Lung (tissue), 11 donors: ENCODE measurements at regions not wholly inside any gene's neighbourhood (a gene's known extent, or its start where the extent isn't known, plus 50 kb on each side); places are given as distances from the start of the nearest gene placed in this dataset.
"Not testable (repeated sequence)": the region's sequence is repeated elsewhere in the genome, so short reads cannot be mapped to it uniquely, and the experiment has no call there.

Experiments used
- ATAC-seq: fragments of 200-7000 bp; cut with Tn5 transposase; one replicate; pipeline ENCODE4 v1.9.1; 2020; ENCODE audit warnings: moderate number of reproducible peaks; ENCODE audit not compliant: insufficient read depth, low FRiP score
- DNase-seq, 3 donors: peaks; one replicate each; pipeline ENCODE4 v3.0.0-alpha.2; 2013 to 2017
- H3K27ac ChIP-seq, 2 donors: one replicate each; pipeline ENCODE4 v1.5.1; 2013; ENCODE audit warnings: mild to moderate bottlenecking in 2 of 2, moderate library complexity in 2 of 2, control low read depth in 1 of 2, inconsistent platforms in 1 of 2, low read depth in 1 of 2, low read length in 1 of 2
- H3K27me3 ChIP-seq, 3 donors: one replicate each; pipeline ENCODE4 v1.5.1; 2013; ENCODE audit warnings: low read length in 2 of 3; ENCODE audit not compliant: control insufficient read depth in 3 of 3, insufficient read depth in 3 of 3
- H3K36me3 ChIP-seq, 4 donors: one replicate each; pipeline ENCODE4 v1.5.1; 2013; ENCODE audit warnings: low read length in 4 of 4, mild to moderate bottlenecking in 1 of 4, moderate library complexity in 1 of 4; ENCODE audit not compliant: control insufficient read depth in 4 of 4, insufficient read depth in 4 of 4
- H3K4me1 ChIP-seq, 5 donors: one replicate each; pipeline ENCODE4 v1.5.1; 2013; ENCODE audit warnings: low read length in 5 of 5, mild to moderate bottlenecking in 2 of 5, moderate library complexity in 1 of 5; ENCODE audit not compliant: control insufficient read depth in 5 of 5, insufficient read depth in 5 of 5
- H3K4me3 ChIP-seq: one replicate; pipeline ENCODE4 v1.5.1; 2013; ENCODE audit warnings: mild to moderate bottlenecking, control low read depth, moderate library complexity
- H3K9ac ChIP-seq, 2 donors: one replicate each; pipeline ENCODE4 v1.5.1; 2013; ENCODE audit warnings: low read length in 2 of 2, control low read depth in 1 of 2; ENCODE audit not compliant: insufficient read depth in 1 of 2
- H3K9me3 ChIP-seq, 4 donors: one replicate each; pipeline ENCODE4 v1.5.1; 2013; ENCODE audit warnings: low read length in 3 of 4, mild to moderate bottlenecking in 1 of 4, moderate library complexity in 1 of 4; ENCODE audit not compliant: control insufficient read depth in 4 of 4, insufficient read depth in 3 of 4
- WGBS, 2 donors: extraction: QIAGEN DNeasy Blood & Tissue Kit; methylation state at CpG; one replicate each; pipeline ENCODE4 v1.1.7; 2013; 5-methylcytosine and 5-hydroxymethylcytosine counted together
- TF ChIP-seq, protein P1 (sequence below): IDR thresholded peaks from 2 replicates; pipeline ENCODE4 v1.5.1; 2012; ENCODE audit warnings: mild to moderate bottlenecking; ENCODE audit errors: control extremely low read depth, extremely low read depth
- donor health status: control.
- donor health status: control.
- donor health status: Bipolar disorder and iron deficiency.
- donor health status: healthy.
- donor health status: DM: yes; HTN: yes; CAD: no.

DNA sequence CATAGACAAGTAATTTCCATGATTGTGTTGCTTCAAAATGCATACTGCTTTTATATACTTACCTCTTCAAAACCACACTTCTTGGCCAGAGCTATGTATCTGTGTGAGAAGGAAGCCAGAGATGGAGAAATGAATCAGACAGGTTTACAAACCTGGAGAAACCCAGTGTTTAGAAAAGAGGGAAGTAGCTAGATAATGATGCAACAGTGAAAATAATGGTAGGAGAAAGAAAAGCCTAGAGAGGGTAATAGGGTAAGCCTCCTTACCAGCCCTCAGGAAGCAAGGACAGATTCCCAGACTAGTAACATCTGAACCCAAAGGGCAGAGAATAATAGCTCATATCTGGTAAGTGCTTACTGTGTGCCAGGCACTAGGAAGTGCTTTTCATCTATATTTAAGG, 250.3 kb upstream of the CDH11 start:
- Histone ChIP-seq H3K9ac (no peak overlapping the region), H3K27ac (no peak overlapping the region), H3K36me3 (no peaks in the 10 kb centered on the region), H3K4me3 (no peak overlapping the region), H3K9me3 (no peaks in the 10 kb centered on the region), H3K4me1 (peaks cover 0 to 9% (median 3%) of the 10 kb centered on the region in 5 donors), H3K27me3 (no peaks in the 10 kb centered on the region)
- DNase-seq (no peak), ATAC-seq (no peak)
- TF ChIP-seq, protein P1, sequence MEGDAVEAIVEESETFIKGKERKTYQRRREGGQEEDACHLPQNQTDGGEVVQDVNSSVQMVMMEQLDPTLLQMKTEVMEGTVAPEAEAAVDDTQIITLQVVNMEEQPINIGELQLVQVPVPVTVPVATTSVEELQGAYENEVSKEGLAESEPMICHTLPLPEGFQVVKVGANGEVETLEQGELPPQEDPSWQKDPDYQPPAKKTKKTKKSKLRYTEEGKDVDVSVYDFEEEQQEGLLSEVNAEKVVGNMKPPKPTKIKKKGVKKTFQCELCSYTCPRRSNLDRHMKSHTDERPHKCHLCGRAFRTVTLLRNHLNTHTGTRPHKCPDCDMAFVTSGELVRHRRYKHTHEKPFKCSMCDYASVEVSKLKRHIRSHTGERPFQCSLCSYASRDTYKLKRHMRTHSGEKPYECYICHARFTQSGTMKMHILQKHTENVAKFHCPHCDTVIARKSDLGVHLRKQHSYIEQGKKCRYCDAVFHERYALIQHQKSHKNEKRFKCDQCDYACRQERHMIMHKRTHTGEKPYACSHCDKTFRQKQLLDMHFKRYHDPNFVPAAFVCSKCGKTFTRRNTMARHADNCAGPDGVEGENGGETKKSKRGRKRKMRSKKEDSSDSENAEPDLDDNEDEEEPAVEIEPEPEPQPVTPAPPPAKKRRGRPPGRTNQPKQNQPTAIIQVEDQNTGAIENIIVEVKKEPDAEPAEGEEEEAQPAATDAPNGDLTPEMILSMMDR = no peak

DNA sequence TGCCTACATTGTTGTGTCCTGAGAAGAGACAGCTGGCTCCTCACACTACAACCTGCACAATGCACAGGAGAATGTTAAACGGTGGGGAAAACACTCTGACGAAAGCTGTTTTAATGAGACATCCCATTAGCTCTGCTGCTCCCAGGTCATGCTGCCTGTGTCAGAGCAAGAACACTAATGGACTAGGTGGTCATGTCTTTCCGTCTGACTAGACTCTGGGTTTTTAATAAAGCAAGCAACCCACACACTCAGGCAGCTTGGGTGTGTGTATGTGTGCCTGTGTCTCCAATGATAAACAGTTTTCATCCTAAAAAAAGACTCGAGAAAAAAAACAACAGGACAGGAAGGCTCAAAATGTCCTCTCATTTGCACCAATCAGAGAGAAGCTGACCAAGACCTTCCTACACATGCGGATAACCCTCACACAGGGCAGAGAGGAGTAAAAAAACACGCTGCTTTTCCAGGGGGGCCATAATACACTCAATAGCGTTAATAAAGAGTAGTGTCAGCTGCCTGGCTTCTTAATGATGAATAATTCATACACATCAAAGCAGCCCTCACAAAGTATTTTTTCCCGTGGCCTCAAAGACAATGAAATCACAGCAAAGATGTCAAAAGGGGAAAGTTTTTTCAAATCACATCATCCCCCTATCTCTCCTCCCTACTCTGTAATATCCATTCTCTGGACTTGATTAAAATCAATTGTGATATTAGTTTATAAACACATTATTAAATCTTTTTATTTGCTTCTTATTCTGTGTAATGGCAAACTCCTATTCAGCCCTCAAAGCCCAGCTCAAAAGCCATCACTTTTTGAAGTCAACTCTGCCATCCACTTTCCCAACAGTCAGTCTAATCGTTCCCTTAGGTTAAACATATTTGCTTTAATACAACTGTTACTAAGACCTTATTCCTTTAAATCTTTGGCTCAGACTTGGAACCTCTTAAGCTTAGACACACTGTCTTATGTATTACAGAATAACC, 244.2 kb upstream of the CDH11 start:
- Histone ChIP-seq H3K27me3 (no peaks in the 10 kb centered on the region), H3K36me3 (no peaks in the 10 kb centered on the region), H3K9me3 (no peaks in the 10 kb centered on the region), H3K27ac (no peak overlapping the region), H3K4me3 (no peak overlapping the region), H3K4me1 (no peaks in the 10 kb centered on the region), H3K9ac (no peak overlapping the region)
- DNase-seq (no peak), ATAC-seq (no peak)
- WGBS, 2 donors = 78 to 79% methylated on average over 9 of the region's 9 CpGs
- TF ChIP-seq, protein P1 = no peak

DNA sequence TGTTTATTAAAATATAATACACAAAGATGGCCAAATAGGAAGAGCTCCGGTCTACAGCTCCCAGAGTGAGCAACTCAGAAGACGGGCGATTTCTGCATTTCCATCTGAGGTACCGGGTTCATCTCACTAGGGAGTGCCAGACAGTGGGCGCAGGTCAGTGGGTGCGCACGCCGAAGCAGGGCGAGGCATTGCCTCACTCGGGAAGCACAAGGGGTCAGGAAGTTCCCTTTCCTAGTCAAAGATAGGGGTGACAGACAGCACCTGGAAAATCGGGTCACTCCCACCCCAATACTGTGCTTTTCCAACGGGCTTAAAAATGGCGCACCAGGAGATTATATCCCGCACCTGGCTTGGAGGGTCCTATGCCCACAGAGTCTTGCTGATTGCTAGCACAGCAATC, 234.9 kb upstream of the CDH11 start:
- WGBS, 2 donors = 95% methylated on average over 14 of the region's 14 CpGs
- DNase-seq, ATAC-seq, H3K27me3 ChIP-seq, H3K9ac ChIP-seq, H3K4me1 ChIP-seq, H3K36me3 ChIP-seq, H3K27ac ChIP-seq, H3K4me3 ChIP-seq, H3K9me3 ChIP-seq: not testable (repeated sequence)

DNA sequence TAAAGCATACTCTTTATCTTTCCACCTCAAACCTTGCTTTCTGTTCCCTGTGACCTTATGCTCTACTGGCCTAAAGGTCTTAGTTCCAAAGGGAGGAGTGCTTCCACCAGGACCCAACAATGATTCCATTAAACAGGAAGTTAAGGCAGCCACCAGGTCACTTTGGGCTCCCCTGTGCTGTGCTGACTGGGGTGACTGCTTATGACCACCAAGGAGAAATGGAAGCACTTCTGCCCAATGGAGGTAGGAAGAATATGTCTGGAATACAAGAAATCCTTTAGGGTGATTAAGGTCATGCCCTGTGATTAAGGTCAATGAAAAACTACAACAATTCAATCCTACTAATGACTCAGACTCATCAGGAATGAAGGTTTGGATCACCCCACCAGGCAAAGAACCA, 233.8 kb upstream of the CDH11 start:
- TF ChIP-seq, protein P1 = no peak
- Histone ChIP-seq H3K36me3 (no peaks in the 10 kb centered on the region), H3K4me1 (no peaks in the 10 kb centered on the region), H3K27me3 (no peaks in the 10 kb centered on the region), H3K9me3 (peaks cover 0 to 6% (median 1%) of the 10 kb centered on the region in 4 donors), H3K27ac (no peak overlapping the region), H3K4me3 (no peak overlapping the region), H3K9ac (no peak overlapping the region)
- ATAC-seq (no peak), DNase-seq (no peak)
